HL-60 (cell line): ENCODE measurements at regions not wholly inside any gene's neighbourhood (a gene's known extent, or its start where the extent isn't known, plus 50 kb on each side); places are given as distances from the start of the nearest gene placed in this dataset.

ENCODE experiments used
- DNase-seq, 2 experiments: peaks; one replicate each; pipeline ENCODE4 v3.0.0-alpha.2; 2010 to 2020; ENCODE audit warnings: low read depth in 1 of 2, low spot score in 1 of 2
- H3K27ac ChIP-seq: fragments of 250-450 bp; sonication (Bioruptor Pico); replicated peaks from 2 replicates; pipeline ENCODE4 v1.5.1; 2020; ENCODE audit warnings: mild to moderate bottlenecking, moderate library complexity
- H3K27me3 ChIP-seq: fragments of 250-450 bp; sonication (Bioruptor Pico); 2 replicates; pipeline ENCODE4 v1.5.1; 2021; ENCODE audit warnings: mild to moderate bottlenecking, moderate library complexity; ENCODE audit not compliant: insufficient read depth, poor library complexity, severe bottlenecking
- H3K4me3 ChIP-seq: replicated peaks from 2 replicates; pipeline ENCODE4 v1.5.1; 2011; ENCODE audit warnings: mild to moderate bottlenecking, control low read depth, low read length; ENCODE audit not compliant: insufficient read depth
- CTCF ChIP-seq: IDR thresholded peaks from one replicate; pipeline ENCODE4 v1.5.1; 2011; ENCODE audit warnings: low read length, control low read depth, inconsistent platforms; ENCODE audit not compliant: insufficient read depth
- GABPA ChIP-seq: IDR thresholded peaks from 2 replicates; pipeline ENCODE4 v1.6.1; 2012; ENCODE audit warnings: low read depth
- POLR2AphosphoS5 ChIP-seq: IDR thresholded peaks from 2 replicates; pipeline ENCODE4 v1.6.1; 2012; ENCODE audit warnings: low read depth
- REST ChIP-seq: IDR thresholded peaks from 2 replicates; pipeline ENCODE4 v1.6.1; 2012; ENCODE audit warnings: low read depth; ENCODE audit not compliant: insufficient replicate concordance
- SPI1 ChIP-seq: IDR thresholded peaks from 2 replicates; pipeline ENCODE4 v1.6.1; 2012; ENCODE audit warnings: low read depth, mild to moderate bottlenecking, borderline replicate concordance

GRCh38 chr9:75642522-75642921 is 248.0 kb upstream of the PCSK5 start:
- Histone ChIP-seq H3K4me3 (no peak overlapping the region), H3K27ac (no peak overlapping the region), H3K27me3 (no peaks in the 10 kb centered on the region)
- TF ChIP-seq GABPA (no peak), REST (no peak), CTCF (no peak), SPI1 (no peak), POLR2AphosphoS5 (no peak)
- DNase-seq, result no peak

GRCh38 chr9:75644649-75645048 is 245.8 kb upstream of the PCSK5 start:
- TF ChIP-seq POLR2AphosphoS5, result no peak
- no peak for TF ChIP-seq REST
- TF ChIP-seq GABPA, result no peak
- TF ChIP-seq CTCF, result no peak
- TF ChIP-seq SPI1, result no peak
- no peaks in the 10 kb centered on the region for H3K27me3 ChIP-seq
- H3K4me3 ChIP-seq, result no peak overlapping the region
- no peak for DNase-seq
- H3K27ac ChIP-seq, result no peak overlapping the region

- no peak for DNase-seq
- Histone ChIP-seq H3K27me3 (peaks cover 2% of the 10 kb centered on the region), H3K4me3 (no peak overlapping the region), H3K27ac (no peak overlapping the region)
- TF ChIP-seq CTCF (no peak), GABPA (no peak), POLR2AphosphoS5 (no peak), SPI1 (no peak), REST (no peak)
Observed at GRCh38 chr9:75648034-75648433, 242.4 kb upstream of the PCSK5 start.
